HL-60 (cell line): ENCODE measurements at regions not wholly inside any gene's neighbourhood (a gene's known extent, or its start where the extent isn't known, plus 50 kb on each side); places are given as distances from the start of the nearest gene placed in this dataset.

Source experiments
- DNase-seq, 2 experiments: peaks; one replicate each; pipeline ENCODE4 v3.0.0-alpha.2; 2010 to 2020; ENCODE audit warnings: low read depth in 1 of 2, low spot score in 1 of 2
- H3K27ac ChIP-seq: fragments of 250-450 bp; sonication (Bioruptor Pico); replicated peaks from 2 replicates; pipeline ENCODE4 v1.5.1; 2020; ENCODE audit warnings: mild to moderate bottlenecking, moderate library complexity
- H3K27me3 ChIP-seq: fragments of 250-450 bp; sonication (Bioruptor Pico); 2 replicates; pipeline ENCODE4 v1.5.1; 2021; ENCODE audit warnings: mild to moderate bottlenecking, moderate library complexity; ENCODE audit not compliant: insufficient read depth, poor library complexity, severe bottlenecking
- H3K4me3 ChIP-seq: replicated peaks from 2 replicates; pipeline ENCODE4 v1.5.1; 2011; ENCODE audit warnings: mild to moderate bottlenecking, control low read depth, low read length; ENCODE audit not compliant: insufficient read depth
- CTCF ChIP-seq: IDR thresholded peaks from one replicate; pipeline ENCODE4 v1.5.1; 2011; ENCODE audit warnings: low read length, control low read depth, inconsistent platforms; ENCODE audit not compliant: insufficient read depth
- GABPA ChIP-seq: IDR thresholded peaks from 2 replicates; pipeline ENCODE4 v1.6.1; 2012; ENCODE audit warnings: low read depth
- POLR2AphosphoS5 ChIP-seq: IDR thresholded peaks from 2 replicates; pipeline ENCODE4 v1.6.1; 2012; ENCODE audit warnings: low read depth
- REST ChIP-seq: IDR thresholded peaks from 2 replicates; pipeline ENCODE4 v1.6.1; 2012; ENCODE audit warnings: low read depth; ENCODE audit not compliant: insufficient replicate concordance
- SPI1 ChIP-seq: IDR thresholded peaks from 2 replicates; pipeline ENCODE4 v1.6.1; 2012; ENCODE audit warnings: low read depth, mild to moderate bottlenecking, borderline replicate concordance

GRCh38 chr9:88754452-88754851, 219.5 kb downstream of the NXNL2 start:
- Histone ChIP-seq H3K27me3 (no peaks in the 10 kb centered on the region), H3K4me3 (no peak overlapping the region), H3K27ac (no peak overlapping the region)
- TF ChIP-seq GABPA (no peak), SPI1 (no peak), REST (no peak), POLR2AphosphoS5 (no peak), CTCF (no peak)
- DNase-seq, result no peak

- no peaks in the 10 kb centered on the region for H3K27me3 ChIP-seq
- H3K4me3 ChIP-seq, result no peak overlapping the region
- no peak for DNase-seq
- TF ChIP-seq CTCF (no peak), POLR2AphosphoS5 (no peak), SPI1 (no peak), GABPA (no peak), REST (no peak)
- H3K27ac ChIP-seq, result no peak overlapping the region
These were observed 219.9 kb downstream of the NXNL2 start for GRCh38 chr9:88754886-88755285.

- H3K27me3 ChIP-seq, result no peaks in the 10 kb centered on the region
These were observed 222.5 kb downstream of the NXNL2 start for GRCh38 chr9:88757406-88758010.

More at GRCh38 chr9:88757406-88758010, 222.5 kb downstream of the NXNL2 start:
- TF ChIP-seq GABPA (no peak), CTCF (no peak)
- Histone ChIP-seq H3K4me3 (no peak overlapping the region), H3K27ac (no peak overlapping the region)
- DNase-seq, result no peak
